K562 (cell line): ENCODE measurements at regions not wholly inside any gene's neighbourhood (a gene's known extent, or its start where the extent isn't known, plus 50 kb on each side); places are given as distances from the start of the nearest gene placed in this dataset.

ENCODE experiments used
- NRF1 ChIP-seq, 2 experiments: fragments of 450-650 bp; IDR thresholded peaks in 1 of 2; conservative IDR thresholded peaks in 1 of 2; 2 replicates each; pipeline ENCODE4 v1.6.1; 2014; ENCODE audit warnings: mild to moderate bottlenecking in 2 of 2
- SREBF1 ChIP-seq: fragments of 150-350 bp; IDR thresholded peaks from 2 replicates; pipeline ENCODE4 v1.6.1; 2014; ENCODE audit warnings: antibody characterized with exemption, low read depth, low read length, borderline replicate concordance
- ZNF12 ChIP-seq: sonication (generic); formaldehyde crosslinking; IDR thresholded peaks from 2 replicates; pipeline ENCODE4 v1.4.0; 2020; ENCODE audit warnings: mild to moderate bottlenecking, missing genetic modification reagents
- ZNF318 ChIP-seq, 2 experiments: fragments of 450-650 bp; IDR thresholded peaks; 2 replicates each; pipeline ENCODE4 v1.6.1; 2016; ENCODE audit warnings: mild to moderate bottlenecking in 2 of 2, borderline replicate concordance in 1 of 2, low read depth in 1 of 2, moderate library complexity in 1 of 2
- TF ChIP-seq, protein P1 (sequence below), 2 experiments: fragments of 450-650 bp; formaldehyde crosslinking in 1 of 2; IDR thresholded peaks; 2 replicates each; pipeline versions ENCODE4 v1.4.0 to v1.6.1; 2014 to 2020; ENCODE audit warnings: mild to moderate bottlenecking in 2 of 2, borderline replicate concordance in 1 of 2, low read depth in 1 of 2

GRCh38 chr3:15875016-15875689 is 77.4 kb upstream of the ANKRD28 start (continued):
- TF ChIP-seq, protein P1, sequence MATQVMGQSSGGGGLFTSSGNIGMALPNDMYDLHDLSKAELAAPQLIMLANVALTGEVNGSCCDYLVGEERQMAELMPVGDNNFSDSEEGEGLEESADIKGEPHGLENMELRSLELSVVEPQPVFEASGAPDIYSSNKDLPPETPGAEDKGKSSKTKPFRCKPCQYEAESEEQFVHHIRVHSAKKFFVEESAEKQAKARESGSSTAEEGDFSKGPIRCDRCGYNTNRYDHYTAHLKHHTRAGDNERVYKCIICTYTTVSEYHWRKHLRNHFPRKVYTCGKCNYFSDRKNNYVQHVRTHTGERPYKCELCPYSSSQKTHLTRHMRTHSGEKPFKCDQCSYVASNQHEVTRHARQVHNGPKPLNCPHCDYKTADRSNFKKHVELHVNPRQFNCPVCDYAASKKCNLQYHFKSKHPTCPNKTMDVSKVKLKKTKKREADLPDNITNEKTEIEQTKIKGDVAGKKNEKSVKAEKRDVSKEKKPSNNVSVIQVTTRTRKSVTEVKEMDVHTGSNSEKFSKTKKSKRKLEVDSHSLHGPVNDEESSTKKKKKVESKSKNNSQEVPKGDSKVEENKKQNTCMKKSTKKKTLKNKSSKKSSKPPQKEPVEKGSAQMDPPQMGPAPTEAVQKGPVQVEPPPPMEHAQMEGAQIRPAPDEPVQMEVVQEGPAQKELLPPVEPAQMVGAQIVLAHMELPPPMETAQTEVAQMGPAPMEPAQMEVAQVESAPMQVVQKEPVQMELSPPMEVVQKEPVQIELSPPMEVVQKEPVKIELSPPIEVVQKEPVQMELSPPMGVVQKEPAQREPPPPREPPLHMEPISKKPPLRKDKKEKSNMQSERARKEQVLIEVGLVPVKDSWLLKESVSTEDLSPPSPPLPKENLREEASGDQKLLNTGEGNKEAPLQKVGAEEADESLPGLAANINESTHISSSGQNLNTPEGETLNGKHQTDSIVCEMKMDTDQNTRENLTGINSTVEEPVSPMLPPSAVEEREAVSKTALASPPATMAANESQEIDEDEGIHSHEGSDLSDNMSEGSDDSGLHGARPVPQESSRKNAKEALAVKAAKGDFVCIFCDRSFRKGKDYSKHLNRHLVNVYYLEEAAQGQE (IDR thresholded peaks at IDR 0.05; ENCODE audit: borderline replicate concordance) = no peak
- TF ChIP-seq, protein P1 (CRISPR knock-in tag; IDR thresholded peaks at IDR 0.05; ENCODE audit: low read depth) = no peak
- TF ChIP-seq ZNF12 (CRISPR knock-in tag) (no peak), SREBF1 (no peak), ZNF318 (IDR thresholded peaks at IDR 0.05; ENCODE audit: borderline replicate concordance in 1 of 2, low read depth in 1 of 2) (no peak), NRF1 (conservative IDR thresholded peaks at IDR 0.05 in 1 of 2, IDR thresholded peaks at IDR 0.05 in 1 of 2) (no peak)
